ENCODE measurements at regions not wholly inside any gene's neighbourhood (a gene's known extent, or its start where the extent isn't known, plus 50 kb on each side); places are given as distances from the start of the nearest gene placed in this dataset.
"Not testable (repeated sequence)": the region's sequence is repeated elsewhere in the genome, so short reads cannot be mapped to it uniquely, and the experiment has no call there.

DNA sequence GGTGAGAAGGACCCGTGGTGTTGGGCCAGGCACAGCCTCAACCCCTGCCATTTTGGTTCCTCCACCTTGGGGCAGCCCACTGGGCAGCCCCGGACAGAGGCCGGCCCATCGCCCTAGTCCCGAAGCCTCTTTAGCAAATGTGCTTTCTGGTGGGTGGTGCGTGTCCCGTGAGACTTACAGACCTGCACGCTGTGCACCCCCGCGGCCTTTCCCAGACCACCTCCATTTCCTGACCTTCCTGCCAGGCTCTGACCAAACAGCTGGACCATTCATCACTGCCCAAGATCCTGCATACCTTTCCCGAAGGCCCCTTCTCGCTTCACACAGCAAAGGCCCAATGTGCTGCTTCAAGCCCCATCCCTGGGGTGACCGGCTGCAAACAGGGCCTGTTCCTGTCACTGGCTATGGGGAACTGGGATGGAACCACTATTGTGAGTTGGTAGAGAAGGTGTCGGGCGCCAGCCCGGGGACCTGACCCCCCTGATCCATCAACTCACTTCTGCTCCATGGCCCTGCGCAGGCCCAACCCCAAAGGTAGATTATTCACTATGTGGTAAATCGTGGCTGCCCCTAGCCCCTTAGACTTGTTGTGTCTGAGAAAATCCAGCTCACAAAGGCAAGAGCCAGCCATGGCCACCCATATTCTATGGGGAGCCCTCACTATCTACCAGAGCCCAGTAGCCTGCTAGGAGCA lies 341.0 kb downstream of the EIPR1 start:
- no peak for DNase-seq (ENCODE audit: low spot score)

DNA sequence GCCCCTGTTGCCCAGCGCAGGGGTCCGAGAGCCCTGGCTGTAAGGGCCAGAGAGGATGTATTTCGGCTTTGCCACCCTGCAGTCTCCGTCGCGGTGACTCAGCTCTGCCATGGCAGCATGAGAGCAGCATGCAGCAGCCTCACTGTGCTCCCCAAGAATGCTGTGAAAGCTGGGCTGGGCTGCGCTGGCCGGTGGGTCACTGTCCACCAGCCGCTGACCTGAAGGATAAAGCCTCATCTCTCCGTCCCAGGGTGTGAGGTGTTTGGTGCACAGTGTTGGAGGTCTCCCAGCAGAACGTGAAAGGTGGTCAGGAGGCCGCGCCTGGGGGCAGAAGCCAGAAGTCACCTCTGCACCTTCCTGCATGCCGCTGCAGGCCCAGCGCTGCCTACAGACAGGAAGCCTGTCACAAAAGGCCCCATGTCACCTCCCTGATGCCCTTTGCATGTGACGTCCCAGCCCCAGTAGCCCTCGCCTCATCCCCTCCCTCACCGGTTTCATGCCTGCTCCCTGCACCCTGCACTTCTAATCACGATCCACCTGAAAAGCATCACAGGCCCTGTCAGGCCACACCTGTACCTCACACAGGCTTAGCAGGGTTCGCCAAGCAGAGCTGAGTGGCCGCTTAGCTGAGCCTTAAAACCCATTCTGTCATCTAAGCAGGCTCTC lies 342.1 kb downstream of the EIPR1 start:
- DNase-seq (ENCODE audit: low spot score), result no peak

DNA sequence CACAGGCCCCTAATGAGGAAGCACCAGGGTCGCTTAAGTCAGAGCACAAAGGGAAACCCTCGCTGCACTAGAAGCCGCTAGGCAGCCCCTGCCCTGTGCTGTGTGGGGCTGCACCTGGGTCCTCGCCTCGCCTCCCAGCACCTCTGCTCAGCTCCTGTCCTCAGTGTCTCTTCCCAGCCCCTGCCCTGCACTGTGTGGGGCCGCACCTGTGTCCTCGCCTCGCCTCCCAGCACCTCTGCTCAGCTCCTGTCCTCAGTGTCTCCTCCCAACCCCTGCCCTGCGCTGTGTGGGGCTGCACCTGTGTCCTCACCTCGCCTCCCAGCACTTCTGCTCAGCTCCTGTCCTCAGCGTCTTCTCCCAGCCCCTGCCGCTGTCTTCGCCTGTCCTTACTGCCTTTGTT lies 342.8 kb downstream of the EIPR1 start:
- DNase-seq (ENCODE audit: low spot score), result no peak

DNA sequence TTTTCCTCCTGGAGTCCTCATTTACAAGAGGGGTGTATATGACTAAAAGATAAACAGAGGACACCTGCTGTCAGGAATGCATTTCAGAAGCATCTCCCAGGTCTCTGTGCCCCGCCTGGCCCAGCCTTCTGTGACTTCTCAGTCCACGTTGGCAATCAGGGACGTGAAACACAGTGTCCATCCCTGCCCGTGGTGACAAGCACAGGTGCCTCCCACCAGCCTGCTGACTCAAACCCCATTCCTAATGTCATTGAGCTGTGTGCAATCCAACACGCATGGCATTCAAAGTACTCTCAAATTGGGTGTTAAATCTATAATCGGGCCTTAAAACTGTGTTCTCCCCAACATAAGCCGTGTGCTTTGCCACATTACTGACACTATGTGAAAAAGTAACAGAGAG lies 343.2 kb downstream of the EIPR1 start:
- DNase-seq (ENCODE audit: low spot score), result no peak

DNA sequence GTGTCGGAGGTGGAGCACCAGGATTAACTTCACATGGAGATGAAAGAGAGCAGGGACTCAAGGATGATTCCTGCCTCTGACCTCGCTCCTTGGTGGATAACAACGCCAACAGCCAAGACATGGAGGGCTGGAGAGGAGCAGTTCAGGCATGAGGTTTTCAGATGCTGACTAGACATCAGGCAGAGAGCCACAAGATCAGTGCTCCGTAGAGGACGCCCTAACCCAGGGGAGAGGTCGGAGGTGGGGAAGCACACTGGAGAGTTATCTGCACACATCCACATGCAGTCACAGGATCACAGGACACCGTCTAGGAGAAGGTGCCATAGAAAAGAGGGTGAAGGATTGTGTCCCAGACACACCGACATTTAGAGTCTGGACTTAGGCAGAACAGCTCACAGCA lies 344.3 kb downstream of the EIPR1 start:
- no peak for DNase-seq (ENCODE audit: low spot score)

DNA sequence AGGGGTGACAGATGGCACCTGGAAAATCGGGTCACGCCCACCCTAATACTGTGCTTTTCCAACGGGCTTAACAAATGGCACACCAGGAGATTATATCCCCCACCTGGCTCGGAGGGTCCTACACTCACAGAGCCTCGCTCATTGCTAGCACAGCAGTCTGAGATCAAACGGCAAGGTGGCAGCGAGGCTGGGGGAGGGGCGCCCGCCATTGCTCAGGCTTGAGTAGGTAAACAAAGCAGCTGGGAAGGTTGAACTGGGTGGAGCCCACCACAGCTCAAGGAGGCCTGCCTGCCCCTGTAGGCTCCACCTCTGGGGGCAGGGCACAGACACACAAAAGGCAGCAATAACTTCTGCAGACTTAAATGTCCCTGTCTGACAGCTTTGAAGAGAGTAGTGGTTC lies 346.8 kb downstream of the EIPR1 start:
- not testable (repeated sequence) for DNase-seq (ENCODE audit: low spot score)

GRCh38 chr2:3025984-3026383 lies 351.6 kb downstream of the EIPR1 start:
- DNase-seq (ENCODE audit: low spot score), result no peak

GRCh38 chr2:3025261-3025660 lies 352.4 kb downstream of the EIPR1 start:
- no peak for DNase-seq (ENCODE audit: low spot score)

GRCh38 chr2:3024401-3024935 lies 353.1 kb downstream of the EIPR1 start:
- DNase-seq (ENCODE audit: low spot score), result no peak

GRCh38 chr2:3023531-3023930 lies 354.1 kb downstream of the EIPR1 start:
- no peak for DNase-seq (ENCODE audit: low spot score)

- no peak for DNase-seq (ENCODE audit: low spot score)
These were observed 354.7 kb downstream of the EIPR1 start for GRCh38 chr2:3022841-3023372.

DNA sequence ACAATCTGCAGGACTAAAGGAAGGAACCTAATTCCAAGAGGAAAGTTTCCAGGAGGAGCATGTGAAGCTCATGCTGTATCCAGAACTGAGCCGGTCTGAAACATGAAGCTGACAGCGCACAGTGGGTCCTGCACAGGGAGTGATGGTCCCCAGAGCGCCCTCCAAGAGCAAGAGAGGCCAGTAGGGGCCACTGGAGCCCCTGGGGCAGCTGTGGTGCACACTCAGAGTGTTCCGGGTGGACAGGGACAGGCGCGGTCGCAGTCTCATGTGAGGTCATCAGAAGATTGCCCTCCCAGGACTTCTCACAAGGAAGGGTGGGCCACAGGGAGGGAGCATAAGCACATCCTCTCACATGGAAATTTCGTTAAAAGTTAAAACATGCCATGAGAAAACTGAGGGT lies 355.9 kb downstream of the EIPR1 start:
- no peak for DNase-seq (ENCODE audit: low spot score)

DNA sequence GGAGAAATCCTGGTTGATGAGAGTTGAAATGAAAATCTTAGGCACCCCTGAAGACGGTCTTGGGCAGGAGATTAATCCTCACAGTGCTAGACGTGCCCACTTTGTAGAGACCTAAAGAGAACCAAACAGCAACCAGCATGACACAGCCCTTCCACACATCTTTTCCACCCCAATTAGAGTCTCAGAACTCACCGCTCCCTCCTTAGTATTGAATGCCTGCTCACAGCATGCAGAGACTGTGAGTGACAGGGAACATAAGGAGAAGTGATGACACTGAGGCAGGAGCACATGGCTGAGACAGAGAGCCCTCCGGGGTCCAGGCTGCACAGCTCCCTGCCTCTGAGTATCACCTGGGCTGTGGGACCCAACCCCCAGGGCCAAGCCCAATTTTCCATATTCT lies 367.6 kb downstream of the EIPR1 start:
- no peak for DNase-seq (ENCODE audit: low spot score)

- DNase-seq (ENCODE audit: low spot score), result no peak
These were observed 368.1 kb downstream of the EIPR1 start for GRCh38 chr2:3009483-3009882.

- no peak for DNase-seq (ENCODE audit: low spot score)
These were observed 368.6 kb downstream of the EIPR1 start for GRCh38 chr2:3009005-3009404.

GRCh38 chr2:3008561-3008960 lies 369.1 kb downstream of the EIPR1 start:
- no peak for DNase-seq (ENCODE audit: low spot score)

- DNase-seq (ENCODE audit: low spot score), result no peak
These were observed 370.5 kb downstream of the EIPR1 start for GRCh38 chr2:3007135-3007534.

DNA sequence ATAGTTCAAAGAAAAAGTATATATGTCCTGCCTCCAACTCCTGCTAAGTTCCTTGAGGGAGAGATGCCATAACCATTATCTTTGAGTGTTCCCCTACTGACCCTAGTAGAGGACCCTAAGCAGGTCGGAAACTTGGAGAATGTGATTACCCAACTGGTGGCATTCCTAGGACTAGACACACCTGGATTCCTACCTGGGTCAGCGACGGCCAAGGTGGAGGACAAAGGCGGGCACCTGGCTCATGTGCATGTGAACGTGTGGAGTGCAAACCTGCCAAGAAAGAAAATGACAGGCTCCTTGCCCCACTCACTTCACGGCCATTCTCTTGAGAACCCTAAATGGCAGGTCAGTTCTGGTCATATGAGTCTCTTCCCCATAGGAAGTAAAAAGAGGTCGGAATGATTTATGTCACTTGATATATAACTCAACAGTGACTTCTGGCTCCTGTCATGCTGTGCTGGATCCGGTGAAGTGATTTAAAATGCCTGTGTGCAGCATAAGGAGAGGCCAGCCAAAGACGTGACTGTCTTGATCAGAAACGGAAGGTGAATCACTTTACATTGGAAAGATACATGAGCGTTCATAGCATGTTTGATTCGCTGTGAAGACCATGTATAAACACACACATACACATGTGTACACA lies 371.6 kb downstream of the EIPR1 start:
- no peak for DNase-seq (ENCODE audit: low spot score)

DNA sequence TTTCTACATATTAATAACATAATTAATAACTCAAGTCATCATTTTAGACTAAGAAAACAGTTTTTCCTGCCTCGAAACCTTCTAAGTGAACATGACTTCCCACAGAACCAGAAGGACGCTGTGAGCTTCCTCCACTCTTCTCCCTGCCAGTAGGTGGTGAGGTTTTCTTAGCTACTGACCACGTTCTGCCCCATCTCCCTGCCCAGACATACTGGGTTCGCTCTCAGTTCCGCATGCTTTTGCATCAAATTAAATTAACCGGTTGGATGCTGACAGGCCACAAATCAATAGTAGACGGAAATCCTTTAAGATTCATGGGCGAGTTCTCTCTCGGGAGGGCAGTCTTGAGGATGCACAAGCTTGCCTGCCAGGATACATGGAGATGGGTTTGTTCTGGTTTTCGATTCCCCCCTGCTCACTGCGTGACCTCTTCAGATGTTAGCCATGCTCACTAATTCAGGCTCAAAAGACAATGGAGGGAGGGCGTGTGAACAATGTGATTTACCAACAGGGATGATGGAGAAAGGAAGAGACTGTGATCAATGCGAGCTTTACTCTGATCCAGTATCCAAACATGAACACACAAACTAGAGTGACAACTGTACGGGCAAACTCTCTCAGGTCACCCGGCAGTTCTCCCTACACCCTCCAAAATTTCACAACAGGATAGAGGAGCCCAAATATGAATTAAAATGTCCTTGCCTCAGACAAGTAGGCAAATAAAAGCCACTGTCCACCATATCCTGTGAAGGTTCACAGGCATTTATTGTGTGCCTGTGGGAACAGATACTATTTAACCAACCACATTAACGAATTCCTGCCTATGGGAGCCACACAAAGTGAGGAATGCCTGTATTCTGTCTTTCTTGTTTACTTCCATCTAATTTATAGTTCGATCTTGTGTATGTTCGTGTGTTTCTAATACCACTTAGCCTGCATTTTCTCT lies 375.7 kb downstream of the EIPR1 start:
- DNase-seq (ENCODE audit: low spot score), result no peak

- no peak for DNase-seq (ENCODE audit: low spot score)
These were observed 376.6 kb downstream of the EIPR1 start for GRCh38 chr2:3000968-3001367.

DNA sequence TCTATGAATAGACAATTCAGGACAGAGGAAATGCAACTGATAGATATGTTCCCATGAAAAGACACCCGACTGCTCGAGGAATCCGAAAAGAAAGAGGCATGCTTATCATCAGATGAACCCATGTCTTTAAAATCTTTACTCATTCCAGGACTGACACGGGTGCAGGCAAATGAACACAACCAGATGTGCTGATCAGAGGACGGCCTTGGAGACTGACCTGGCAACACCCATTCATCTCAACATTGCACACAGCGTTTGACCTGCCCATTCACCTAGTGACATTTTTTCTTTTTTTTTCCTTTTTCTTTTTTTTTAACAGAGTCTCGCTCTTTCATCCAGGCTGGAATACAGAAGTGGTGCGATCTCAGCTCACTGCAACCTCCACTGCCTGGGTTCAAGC lies 377.5 kb downstream of the EIPR1 start:
- no peak for DNase-seq (ENCODE audit: low spot score)

GRCh38 chr2:2998971-2999370 lies 378.6 kb downstream of the EIPR1 start:
- DNase-seq (ENCODE audit: low spot score), result no peak
